HG02884 (cell line): ENCODE measurements at regions not wholly inside any gene's neighbourhood (a gene's known extent, or its start where the extent isn't known, plus 50 kb on each side); places are given as distances from the start of the nearest gene placed in this dataset.
A peak's percentile ranks its signal among the peaks of the same experiment; 100 is the strongest.
"Not testable (repeated sequence)": the region's sequence is repeated elsewhere in the genome, so short reads cannot be mapped to it uniquely, and the experiment has no call there.

ENCODE experiments used
- ATAC-seq: cut with Tn5 transposase; IDR thresholded peaks from one replicate; pipeline ENCODE4 v1.9.1; 2021; ENCODE audit warnings: mild to moderate bottlenecking, moderate library complexity; ENCODE audit not compliant: unreplicated experiment

GRCh38 chr2:106293271-106293783 is 99.2 kb upstream of the UXS1 start:
- ATAC-seq, result no peak

GRCh38 chr2:106292627-106293026 is 98.5 kb upstream of the UXS1 start:
- no peak for ATAC-seq

GRCh38 chr2:106288873-106289272 is 94.8 kb upstream of the UXS1 start:
- no peak for ATAC-seq

GRCh38 chr2:106285237-106285829 is 91.2 kb upstream of the UXS1 start:
- ATAC-seq, result no peak

- ATAC-seq, result no peak
These were observed 90.6 kb upstream of the UXS1 start for GRCh38 chr2:106284691-106285202.

GRCh38 chr2:106284255-106284654 is 90.2 kb upstream of the UXS1 start:
- no peak for ATAC-seq

- ATAC-seq, result not testable (repeated sequence)
These were observed 89.4 kb upstream of the UXS1 start for GRCh38 chr2:106283228-106284152.

GRCh38 chr2:106282462-106283170 is 88.5 kb upstream of the UXS1 start:
- ATAC-seq, result no peak

GRCh38 chr2:106281907-106282430 is 87.9 kb upstream of the UXS1 start:
- ATAC-seq, result not testable (repeated sequence)

- no peak for ATAC-seq
These were observed 86.8 kb upstream of the UXS1 start for GRCh38 chr2:106280722-106281446.

GRCh38 chr2:106280224-106280623 is 86.1 kb upstream of the UXS1 start:
- no peak for ATAC-seq

- ATAC-seq, result no peak
These were observed 84.2 kb upstream of the UXS1 start for GRCh38 chr2:106278112-106278876.

- ATAC-seq, result no peak
These were observed 83.3 kb upstream of the UXS1 start for GRCh38 chr2:106277426-106277825.

- no peak for ATAC-seq
These were observed 81.9 kb upstream of the UXS1 start for GRCh38 chr2:106275971-106276370.

- no peak for ATAC-seq
These were observed 80.6 kb upstream of the UXS1 start for GRCh38 chr2:106274668-106275067.

- no peak for ATAC-seq
These were observed 78.2 kb upstream of the UXS1 start for GRCh38 chr2:106272216-106272807.

GRCh38 chr2:106270471-106270891 is 76.4 kb upstream of the UXS1 start:
- no peak for ATAC-seq

GRCh38 chr2:106269591-106270291 is 75.6 kb upstream of the UXS1 start:
- ATAC-seq, result peak; percentile 72

- ATAC-seq, result no peak
These were observed 73.9 kb upstream of the UXS1 start for GRCh38 chr2:106267997-106268396.
